K562 (cell line): ENCODE measurements at regions not wholly inside any gene's neighbourhood (a gene's known extent, or its start where the extent isn't known, plus 50 kb on each side); places are given as distances from the start of the nearest gene placed in this dataset.

Experiments
- ATAC-seq: fragments of 200-7000 bp; cut with Tn5 transposase; 3 replicates; pipeline ENCODE4 v1.9.1; 2020; ENCODE audit warnings: moderate library complexity
- BruUV-seq: library from RNA; stranded (reverse); fragments of 400-500 nt; replicated peaks from 2 replicates; lab custom pipeline; 2021; lab: Mats Ljungman, UMichigan
- CTCF ChIA-PET: fragments of 300-600 bp; formaldehyde crosslinking; extraction: SDS; loops from one replicate; lab custom pipeline; 2021; ENCODE audit warnings: low intra/inter-chr PET ratio; lab: Yijun Ruan, JAX
- POLR2A ChIA-PET: fragments of 300-600, 350-650 bp; sonication (Branson Sonifier 250); formaldehyde crosslinking; extraction: SDS; loops from one replicate; lab custom pipeline; 2021; ENCODE audit warnings: antibody characterized with exemption, inconsistent platforms; lab: Yijun Ruan, JAX
- DNase-seq, 4 experiments: peaks; one replicate each; pipeline versions ENCODE4 v3.0.0 to v3.0.0-alpha.2; 2011 to 2018; ENCODE audit warnings: low spot score in 3 of 4, mixed read lengths in 3 of 4; ENCODE audit errors: extremely low read depth in 1 of 4
- FAIRE-seq: peaks from 2 replicates; lab custom pipeline; 2011; peaks lifted over from hg19 to GRCh38; lab: Jason Lieb, UNC
- H2AFZ ChIP-seq: 2 replicates; pipeline ENCODE4 v1.6.0; 2011; ENCODE audit warnings: low read depth, low read length, control low read depth, inconsistent platforms
- H3K27ac ChIP-seq: fragments of 200-600 bp; 3 replicates; pipeline ENCODE4 v1.8.0; 2011; ENCODE audit warnings: low read depth, mild to moderate bottlenecking, control low read depth, inconsistent platforms, low read length, moderate library complexity, mixed read lengths; ENCODE audit errors: extremely low read depth
- H3K27me3 ChIP-seq, 2 experiments: fragments of 300-600 bp in 1 of 2; 2 replicates in 1 of 2; 3 replicates in 1 of 2; pipeline versions ENCODE4 v1.6.0 to v1.8.0; 2011; ENCODE audit warnings: inconsistent platforms in 2 of 2, low read length in 2 of 2, mild to moderate bottlenecking in 1 of 2, mixed read lengths in 1 of 2, moderate library complexity in 1 of 2; ENCODE audit not compliant: control insufficient read depth in 2 of 2, insufficient read depth in 2 of 2
- H3K36me3 ChIP-seq: fragments of 300-600 bp; 3 replicates; pipeline ENCODE4 v1.8.0; 2011; ENCODE audit warnings: mild to moderate bottlenecking, low read length, inconsistent platforms; ENCODE audit not compliant: control insufficient read depth, insufficient read depth
- H3K4me1 ChIP-seq, 2 experiments: fragments of 200-600 bp in 1 of 2; replicated peaks in 1 of 2; 2 replicates in 1 of 2; 3 replicates in 1 of 2; pipeline versions ENCODE4 v1.5.1 to v1.8.0; 2011; ENCODE audit warnings: inconsistent platforms in 2 of 2, low read length in 2 of 2, mild to moderate bottlenecking in 1 of 2, mixed read lengths in 1 of 2, moderate library complexity in 1 of 2; ENCODE audit not compliant: control insufficient read depth in 2 of 2, insufficient read depth in 2 of 2
- H3K4me2 ChIP-seq: 2 replicates; pipeline ENCODE4 v1.6.1; 2011; ENCODE audit warnings: low read length, control low read depth, inconsistent platforms, mixed read lengths; ENCODE audit not compliant: insufficient read depth
- H3K4me3 ChIP-seq: fragments of 200-600 bp; sonication (generic), shearing (Covaris generic); 2 replicates; pipeline ENCODE4 v1.5.1; 2016; ENCODE audit warnings: control low read depth, inconsistent platforms
- H3K79me2 ChIP-seq: fragments of 200-600 bp; 3 replicates; pipeline ENCODE4 v1.8.0; 2011; ENCODE audit warnings: low read length, inconsistent platforms; ENCODE audit not compliant: control insufficient read depth, insufficient read depth
- H3K9ac ChIP-seq, 2 experiments: 2 replicates each; pipeline versions ENCODE4 v1.6.0 to v1.6.1; 2011; ENCODE audit warnings: low read depth in 2 of 2, low read length in 2 of 2, control low read depth in 1 of 2, inconsistent platforms in 1 of 2, mild to moderate bottlenecking in 1 of 2, mixed read lengths in 1 of 2; ENCODE audit not compliant: insufficient read depth in 1 of 2
- H3K9me1 ChIP-seq: one replicate; pipeline ENCODE4 v1.6.0; 2011; ENCODE audit warnings: inconsistent platforms, mild to moderate bottlenecking, low read length, moderate library complexity; ENCODE audit not compliant: control insufficient read depth, insufficient read depth
- H3K9me3 ChIP-seq: replicated peaks from 2 replicates; pipeline ENCODE4 v1.5.1; 2011; ENCODE audit warnings: low read depth, low read length, inconsistent platforms; ENCODE audit not compliant: control insufficient read depth, insufficient read depth
- H4K20me1 ChIP-seq: replicated peaks from 2 replicates; pipeline ENCODE4 v1.6.1; 2011; ENCODE audit warnings: low read length, inconsistent platforms, mixed read lengths; ENCODE audit not compliant: control insufficient read depth, insufficient read depth
- GMEB1 ChIP-seq: fragments of 250-450 bp; sonication (Bioruptor Pico); IDR thresholded peaks from 2 replicates; pipeline ENCODE4 v1.4.0; 2020; ENCODE audit warnings: mild to moderate bottlenecking
- WGBS: fragments of 100-300 bp; shearing (Covaris generic); methylation state at CpG from one replicate; pipeline ENCODE4 v1.1.6; 2016; ENCODE audit warnings: low coverage, mixed read lengths; ENCODE audit not compliant: insufficient coverage; ENCODE audit errors: missing lambda C conversion rate; 5-methylcytosine and 5-hydroxymethylcytosine counted together
- in situ Hi-C: fragments of 300-500 bp; cut with MboI; formaldehyde crosslinking; loops from 4 replicates; pipeline ENCODE4 v1.15.0; 2018; ENCODE audit warnings: inconsistent platforms, mixed read lengths
- intact Hi-C: fragments of 100-400 bp; cut with micrococcal nuclease; formaldehyde crosslinking; loops from 2 replicates; pipeline ENCODE4 v1.14.2; 2022

DNA sequence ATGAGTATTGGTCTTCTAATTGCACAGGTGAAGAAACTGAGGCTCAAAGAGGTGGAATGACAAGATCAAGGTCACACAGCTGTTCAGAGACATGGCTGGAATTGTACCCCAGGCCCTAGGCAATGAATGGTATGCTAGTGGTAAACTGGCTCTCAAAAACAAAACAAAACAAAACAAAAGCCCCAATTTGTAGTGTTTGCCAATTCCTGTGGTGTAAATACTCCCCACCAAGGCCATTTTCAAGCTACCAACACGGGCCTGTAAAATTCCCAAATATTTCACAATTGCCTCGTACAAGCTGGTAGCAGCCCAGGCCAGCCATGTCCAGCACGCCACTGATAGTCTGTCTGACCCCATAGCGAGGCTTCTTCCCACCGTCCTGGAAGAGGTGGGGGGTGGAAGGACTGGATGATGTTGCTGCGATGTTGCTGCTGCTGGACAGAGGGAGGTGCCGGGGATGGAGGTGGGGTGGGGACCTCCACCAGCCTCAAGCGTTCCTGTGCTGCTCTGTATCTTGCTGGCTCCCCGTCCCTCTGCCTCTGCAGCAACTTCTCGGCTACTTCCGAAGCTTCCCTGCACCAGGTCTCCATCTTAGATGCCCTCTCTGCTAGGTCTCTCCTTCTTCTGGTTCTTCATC lies 62.2 kb upstream of the RUNX3 start:
- Histone ChIP-seq H3K9me1 (no peaks in the 10 kb centered on the region), H3K4me2 (no peak overlapping the region), H2AFZ (no peak overlapping the region), H3K4me1 (no peaks in the 10 kb centered on the region; a peak in 1 of 5 replicates), H3K9me3 (no peaks in the 10 kb centered on the region), H3K9ac (no peak overlapping the region), H3K27ac (no peak overlapping the region), H3K79me2 (no peaks in the 10 kb centered on the region), H3K36me3 (no peaks in the 10 kb centered on the region), H3K4me3 (no peak overlapping the region), H4K20me1 (peaks cover 11% of the 10 kb centered on the region; the same call in 1 of the 2 replicates), H3K27me3 (peaks cover 58 to 87% of the 10 kb centered on the region in 2 experiments)
- 2% methylated on average over 11 of the region's 11 CpGs for WGBS
- in situ Hi-C loops = no loop called here
- ChIA-PET CTCF (no interaction called here), POLR2A (interaction anchor here (0.8 kb wide), 1 partner anchor 1013 kb away, joined by 4 read pairs; no protein-coding TSS in a partner anchor)
- no peak for ATAC-seq
- no peak for FAIRE-seq
- no peak for DNase-seq
- no TSS peak for BruUV-seq
- no peak for TF ChIP-seq GMEB1
- intact Hi-C loops = no loop called here

DNA sequence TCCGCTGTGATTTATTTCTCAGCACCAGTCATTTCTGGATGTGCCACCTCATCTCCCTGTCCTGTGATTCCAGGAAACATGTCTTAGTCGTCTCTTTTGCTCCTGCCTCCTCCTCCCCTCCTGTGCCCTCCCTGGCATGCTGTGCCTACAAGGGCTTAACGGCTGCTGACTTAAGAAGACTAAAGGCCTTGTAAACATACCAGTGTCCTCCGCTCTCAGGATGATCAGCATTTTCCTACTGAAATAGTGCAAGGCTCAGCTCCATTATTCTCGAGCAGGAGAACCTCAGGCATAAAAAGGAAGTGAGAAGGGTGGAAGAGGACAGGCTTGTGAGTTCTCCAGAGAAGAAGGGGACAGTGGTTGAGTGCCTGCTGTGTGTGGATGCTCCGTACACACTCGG lies 61.6 kb upstream of the RUNX3 start:
- H3K9me1 ChIP-seq = no peaks in the 10 kb centered on the region

More for the DNA sequence above, 61.6 kb upstream of the RUNX3 start:
- H4K20me1 ChIP-seq = peaks cover 11% of the 10 kb centered on the region; the same call in 1 of the 2 replicates
- no TSS peak for BruUV-seq
- peaks cover 61 to 89% of the 10 kb centered on the region in 2 experiments for H3K27me3 ChIP-seq
- ChIA-PET CTCF (no interaction called here), POLR2A (interaction anchor here (0.7 to 1.5 kb wide), 5 partner anchors 9 to 1013 kb away, joined by 3 to 7 read pairs (median 4); no protein-coding TSS in a partner anchor)
- H3K4me2 ChIP-seq = no peak overlapping the region
- no peak for ATAC-seq
- no peak overlapping the region for H3K4me3 ChIP-seq
- in situ Hi-C loops = no loop called here
- FAIRE-seq = no peak
- H3K27ac ChIP-seq = no peak overlapping the region
- no peaks in the 10 kb centered on the region for H3K9me3 ChIP-seq
- intact Hi-C loops = no loop called here
- H3K79me2 ChIP-seq = no peaks in the 10 kb centered on the region
- WGBS = 3% methylated on average over 7 of the region's 7 CpGs
- H2AFZ ChIP-seq = no peak overlapping the region
- no peaks in the 10 kb centered on the region for H3K36me3 ChIP-seq
- H3K4me1 ChIP-seq = no peaks in the 10 kb centered on the region; a peak in 1 of 5 replicates
- no peak overlapping the region for H3K9ac ChIP-seq
- no peak for DNase-seq
